Prostate gland (tissue), 2 donors: ENCODE measurements at regions not wholly inside any gene's neighbourhood (a gene's known extent, or its start where the extent isn't known, plus 50 kb on each side); places are given as distances from the start of the nearest gene placed in this dataset.

Source experiments
- DNase-seq: peaks from one replicate; pipeline ENCODE4 v3.0.0-alpha.2; 2019; ENCODE audit warnings: low spot score
- H3K27ac ChIP-seq, 2 donors: fragments of 200-600 bp; sonication (generic); 2 replicates each; pipeline ENCODE4 v1.5.1; 2017 to 2019
- H3K27me3 ChIP-seq: fragments of 200-600 bp; sonication (generic); replicated peaks from 2 replicates; pipeline ENCODE4 v1.5.1; 2019; ENCODE audit not compliant: insufficient read depth
- H3K36me3 ChIP-seq, 2 donors: fragments of 200-600 bp; sonication (generic); 1 replicate in 1 of 2; 2 replicates in 1 of 2; pipeline versions ENCODE4 v1.5.1 to v1.8.1; 2017 to 2019
- H3K4me1 ChIP-seq: fragments of 200-600 bp; sonication (generic); replicated peaks from 2 replicates; pipeline ENCODE4 v1.5.1; 2019
- H3K4me3 ChIP-seq, 2 donors: fragments of 200-600 bp; sonication (generic); 2 replicates each; pipeline ENCODE4 v1.5.1; 2017 to 2019
- H3K9me3 ChIP-seq: fragments of 200-600 bp; sonication (generic); 2 replicates; pipeline ENCODE4 v1.5.1; 2017
- CTCF ChIP-seq, 4 experiments: fragments of 200-600 bp in 2 of 4; fragments of 450-650 bp in 2 of 4; sonication (generic) in 2 of 4; IDR thresholded peaks; 1 replicate in 3 of 4; 2 replicates in 1 of 4; pipeline ENCODE4 v1.5.1; 2016 to 2019; ENCODE audit warnings: antibody characterized with exemption in 4 of 4, mild to moderate bottlenecking in 2 of 4, moderate library complexity in 2 of 4
- POLR2A ChIP-seq: fragments of 450-650 bp; IDR thresholded peaks from one replicate; pipeline ENCODE4 v1.6.1; 2016; ENCODE audit warnings: antibody characterized with exemption, mild to moderate bottlenecking
- POLR2AphosphoS5 ChIP-seq: sonication (generic); formaldehyde crosslinking; IDR thresholded peaks from one replicate; pipeline ENCODE4 v1.6.1; 2017; ENCODE audit warnings: antibody characterized with exemption
- WGBS: methylation state at CpG from one replicate; pipeline ENCODE4 v1.1.5; 2018; 5-methylcytosine and 5-hydroxymethylcytosine counted together
- intact Hi-C: fragments of 100-400 bp; cut with DNase I; formaldehyde crosslinking; loops from one replicate; pipeline ENCODE4 v1.14.2; 2022

GRCh38 chr16:76801357-76801756 lies 389.6 kb upstream of the MON1B start:
- Histone ChIP-seq H3K9me3 (no peaks in the 10 kb centered on the region), H3K27ac (no peak overlapping the region), H3K27me3 (no peaks in the 10 kb centered on the region), H3K4me3 (no peak overlapping the region), H3K36me3 (no peaks in the 10 kb centered on the region), H3K4me1 (no peaks in the 10 kb centered on the region)
- DNase-seq = no peak
- TF ChIP-seq POLR2A (no peak), CTCF (IDR thresholded peaks at IDR 0.05) (no peak), POLR2AphosphoS5 (no peak)
- intact Hi-C loops = no loop called here
- 59% methylated on average over 4 of the region's 4 CpGs for WGBS

GRCh38 chr16:76816475-76816874 lies 374.5 kb upstream of the MON1B start:
- Histone ChIP-seq H3K36me3 (no peaks in the 10 kb centered on the region), H3K4me3 (no peak overlapping the region), H3K4me1 (no peaks in the 10 kb centered on the region), H3K9me3 (no peaks in the 10 kb centered on the region), H3K27ac (no peak overlapping the region), H3K27me3 (no peaks in the 10 kb centered on the region)
- TF ChIP-seq POLR2A (no peak), POLR2AphosphoS5 (no peak), CTCF (IDR thresholded peaks at IDR 0.05) (no peak)
- WGBS = 73% methylated on average over 2 of the region's 2 CpGs
- intact Hi-C loops = no loop called here
- no peak for DNase-seq

- TF ChIP-seq POLR2AphosphoS5 = no peak
- no peak for TF ChIP-seq POLR2A
- TF ChIP-seq CTCF (IDR thresholded peaks at IDR 0.05) = no peak
- intact Hi-C loops = no loop called here
- WGBS = 73% methylated on average over 3 of the region's 3 CpGs
- H3K9me3 ChIP-seq = no peaks in the 10 kb centered on the region
- no peaks in the 10 kb centered on the region for H3K27me3 ChIP-seq
- no peak for DNase-seq
- no peak overlapping the region for H3K4me3 ChIP-seq
- no peaks in the 10 kb centered on the region for H3K36me3 ChIP-seq
- no peaks in the 10 kb centered on the region for H3K4me1 ChIP-seq
- no peak overlapping the region for H3K27ac ChIP-seq
Observed at GRCh38 chr16:76818606-76819181, 372.3 kb upstream of the MON1B start.

- intact Hi-C loops = no loop called here
- no peaks in the 10 kb centered on the region for H3K4me1 ChIP-seq
- no peaks in the 10 kb centered on the region for H3K9me3 ChIP-seq
- no peaks in the 10 kb centered on the region for H3K27me3 ChIP-seq
- no peaks in the 10 kb centered on the region for H3K36me3 ChIP-seq
- no peak for DNase-seq
- H3K27ac ChIP-seq = no peak overlapping the region
- no peak overlapping the region for H3K4me3 ChIP-seq
- WGBS = 79% methylated on average over 8 of the region's 8 CpGs
- TF ChIP-seq CTCF (IDR thresholded peaks at IDR 0.05) (no peak), POLR2AphosphoS5 (no peak)
Observed at GRCh38 chr16:76819226-76819916, 371.6 kb upstream of the MON1B start.

- TF ChIP-seq POLR2A = no peak
- no peak overlapping the region for H3K4me3 ChIP-seq
- intact Hi-C loops = no loop called here
- H3K9me3 ChIP-seq = no peaks in the 10 kb centered on the region
- no peaks in the 10 kb centered on the region for H3K27me3 ChIP-seq
- DNase-seq = no peak
- H3K36me3 ChIP-seq = no peaks in the 10 kb centered on the region
- H3K27ac ChIP-seq = no peak overlapping the region
- no peaks in the 10 kb centered on the region for H3K4me1 ChIP-seq
- WGBS = 98% methylated on average over 1 of the region's 1 CpG
Observed at GRCh38 chr16:76824221-76824620, 366.8 kb upstream of the MON1B start.
